NCI-H2107 treated with DMSO at 0.1 percent for 48 hours (cell line): ENCODE measurements at regions not wholly inside any gene's neighbourhood (a gene's known extent, or its start where the extent isn't known, plus 50 kb on each side); places are given as distances from the start of the nearest gene placed in this dataset.

ENCODE experiments used
- DNase-seq: peaks from one replicate; lab custom pipeline; 2025; ENCODE audit not compliant: unreplicated experiment; lab: John Stamatoyannopoulos, UW

- no peak for DNase-seq
Observed at GRCh38 chr13:39856714-39857113, 201.3 kb downstream of the COG6 start.

- no peak for DNase-seq
Observed at GRCh38 chr13:39858794-39859193, 203.3 kb downstream of the COG6 start.

- DNase-seq, result no peak
Observed at GRCh38 chr13:39859898-39860297, 204.4 kb downstream of the COG6 start.

- DNase-seq, result no peak
Observed at GRCh38 chr13:39862900-39863299, 207.4 kb downstream of the COG6 start.

GRCh38 chr13:39864221-39864620 lies 208.8 kb downstream of the COG6 start:
- no peak for DNase-seq

- DNase-seq, result no peak
Observed at GRCh38 chr13:39866722-39867121, 211.3 kb downstream of the COG6 start.

GRCh38 chr13:39867807-39868206 lies 212.3 kb downstream of the COG6 start:
- DNase-seq, result no peak

GRCh38 chr13:39870197-39870747 lies 214.8 kb downstream of the COG6 start:
- DNase-seq, result no peak

GRCh38 chr13:39874331-39875053 lies 219.0 kb downstream of the COG6 start:
- peak; percentile 26 for DNase-seq

- no peak for DNase-seq
Observed at GRCh38 chr13:39875111-39875987, 219.9 kb downstream of the COG6 start.

GRCh38 chr13:39876258-39876657 lies 220.8 kb downstream of the COG6 start:
- no peak for DNase-seq

GRCh38 chr13:39877134-39877533 lies 221.7 kb downstream of the COG6 start:
- no peak for DNase-seq

- no peak for DNase-seq
Observed at GRCh38 chr13:39879286-39880035, 224.0 kb downstream of the COG6 start.

GRCh38 chr13:39881383-39881782 lies 225.9 kb downstream of the COG6 start:
- DNase-seq, result no peak

GRCh38 chr13:39881887-39882286 lies 226.4 kb downstream of the COG6 start:
- DNase-seq, result no peak

GRCh38 chr13:39884166-39884565 lies 228.7 kb downstream of the COG6 start:
- no peak for DNase-seq

GRCh38 chr13:39886336-39886735 lies 230.9 kb downstream of the COG6 start:
- DNase-seq, result no peak

GRCh38 chr13:39887387-39887786 lies 231.9 kb downstream of the COG6 start:
- no peak for DNase-seq

GRCh38 chr13:39888865-39889810 lies 233.7 kb downstream of the COG6 start:
- DNase-seq, result no peak

- no peak for DNase-seq
Observed at GRCh38 chr13:39890537-39890936, 235.1 kb downstream of the COG6 start.
